ENCODE measurements at regions not wholly inside any gene's neighbourhood (a gene's known extent, or its start where the extent isn't known, plus 50 kb on each side); places are given as distances from the start of the nearest gene placed in this dataset.
"Not testable (repeated sequence)": the region's sequence is repeated elsewhere in the genome, so short reads cannot be mapped to it uniquely, and the experiment has no call there.

GRCh38 chr10:2881720-2882620 lies 185.4 kb upstream of the PFKP start:
- Histone ChIP-seq H3K27me3 (peaks cover 2% of the 10 kb centered on the region), H3K27ac (no peak overlapping the region), H3K4me1 (ENCODE audit: insufficient read depth) (no peaks in the 10 kb centered on the region), H3K9me3 (no peaks in the 10 kb centered on the region), H3K4me3 (no peak overlapping the region), H3K36me3 (no peaks in the 10 kb centered on the region)
- DNase-seq, result no peak
- intact Hi-C loops (cut with DNase I), result no loop called here
- TF ChIP-seq EP300 (IDR thresholded peaks at IDR 0.05) (no peak), POLR2A (IDR thresholded peaks at IDR 0.05) (no peak)
- TF ChIP-seq, protein P1, sequence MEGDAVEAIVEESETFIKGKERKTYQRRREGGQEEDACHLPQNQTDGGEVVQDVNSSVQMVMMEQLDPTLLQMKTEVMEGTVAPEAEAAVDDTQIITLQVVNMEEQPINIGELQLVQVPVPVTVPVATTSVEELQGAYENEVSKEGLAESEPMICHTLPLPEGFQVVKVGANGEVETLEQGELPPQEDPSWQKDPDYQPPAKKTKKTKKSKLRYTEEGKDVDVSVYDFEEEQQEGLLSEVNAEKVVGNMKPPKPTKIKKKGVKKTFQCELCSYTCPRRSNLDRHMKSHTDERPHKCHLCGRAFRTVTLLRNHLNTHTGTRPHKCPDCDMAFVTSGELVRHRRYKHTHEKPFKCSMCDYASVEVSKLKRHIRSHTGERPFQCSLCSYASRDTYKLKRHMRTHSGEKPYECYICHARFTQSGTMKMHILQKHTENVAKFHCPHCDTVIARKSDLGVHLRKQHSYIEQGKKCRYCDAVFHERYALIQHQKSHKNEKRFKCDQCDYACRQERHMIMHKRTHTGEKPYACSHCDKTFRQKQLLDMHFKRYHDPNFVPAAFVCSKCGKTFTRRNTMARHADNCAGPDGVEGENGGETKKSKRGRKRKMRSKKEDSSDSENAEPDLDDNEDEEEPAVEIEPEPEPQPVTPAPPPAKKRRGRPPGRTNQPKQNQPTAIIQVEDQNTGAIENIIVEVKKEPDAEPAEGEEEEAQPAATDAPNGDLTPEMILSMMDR (IDR thresholded peaks at IDR 0.05), result no peak
- 24 to 40% (median 39%) methylated on average over 6 of the region's 6 CpGs for WGBS, 3 donors

GRCh38 chr10:2880050-2880449 lies 187.3 kb upstream of the PFKP start:
- 93 to 95% (median 93%) methylated on average over 2 of the region's 2 CpGs for WGBS, 3 donors
- H3K4me3 ChIP-seq; H3K27ac ChIP-seq; H3K36me3 ChIP-seq; intact Hi-C loops (cut with DNase I); DNase-seq; H3K9me3 ChIP-seq; H3K27me3 ChIP-seq; H3K4me1 ChIP-seq (ENCODE audit: insufficient read depth): not testable (repeated sequence)

DNA sequence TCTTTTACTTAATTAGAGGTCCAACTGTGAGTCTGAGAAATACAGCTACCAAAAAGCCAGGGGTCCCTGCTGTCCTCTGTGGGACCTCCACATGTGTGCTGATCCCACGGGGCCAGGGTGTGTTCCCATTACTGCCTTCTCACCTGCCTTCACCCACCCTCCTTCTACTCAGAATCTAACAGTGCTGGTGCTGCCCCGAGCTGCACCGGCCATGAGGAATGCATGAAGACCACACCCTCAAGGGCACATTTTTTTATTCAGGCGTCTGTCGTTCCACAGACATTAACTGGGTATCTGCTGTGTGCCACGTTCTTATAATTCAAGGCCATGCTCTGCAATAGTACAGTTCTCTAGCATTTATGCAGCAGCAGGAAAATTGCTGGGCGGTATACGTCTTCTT lies 188.5 kb upstream of the PFKP start:
- DNase-seq, result no peak
- intact Hi-C loops (cut with DNase I), result no loop called here
- Histone ChIP-seq H3K27me3 (peaks cover 2% of the 10 kb centered on the region), H3K4me3 (no peak overlapping the region), H3K27ac (no peak overlapping the region), H3K9me3 (no peaks in the 10 kb centered on the region), H3K4me1 (ENCODE audit: insufficient read depth) (no peaks in the 10 kb centered on the region), H3K36me3 (no peaks in the 10 kb centered on the region)
- TF ChIP-seq EP300 (IDR thresholded peaks at IDR 0.05), result no peak
- TF ChIP-seq, protein P1 (IDR thresholded peaks at IDR 0.05), result no peak
- TF ChIP-seq POLR2A (IDR thresholded peaks at IDR 0.05), result no peak
- WGBS, 3 donors, result 54 to 66% (median 60%) methylated on average over 8 of the region's 8 CpGs

- H3K27ac ChIP-seq, result no peak overlapping the region
- intact Hi-C loops (cut with DNase I), result no loop called here
- WGBS, 3 donors, result 84 to 93% (median 87%) methylated on average over 2 of the region's 2 CpGs
- no peaks in the 10 kb centered on the region for H3K4me1 ChIP-seq (ENCODE audit: insufficient read depth)
- no peak for DNase-seq
- TF ChIP-seq, protein P1 (IDR thresholded peaks at IDR 0.05), result no peak
- no peaks in the 10 kb centered on the region for H3K9me3 ChIP-seq
- H3K4me3 ChIP-seq, result no peak overlapping the region
- H3K36me3 ChIP-seq, result no peaks in the 10 kb centered on the region
- peaks cover 2% of the 10 kb centered on the region for H3K27me3 ChIP-seq
These were observed 191.3 kb upstream of the PFKP start for GRCh38 chr10:2876032-2876431.

DNA sequence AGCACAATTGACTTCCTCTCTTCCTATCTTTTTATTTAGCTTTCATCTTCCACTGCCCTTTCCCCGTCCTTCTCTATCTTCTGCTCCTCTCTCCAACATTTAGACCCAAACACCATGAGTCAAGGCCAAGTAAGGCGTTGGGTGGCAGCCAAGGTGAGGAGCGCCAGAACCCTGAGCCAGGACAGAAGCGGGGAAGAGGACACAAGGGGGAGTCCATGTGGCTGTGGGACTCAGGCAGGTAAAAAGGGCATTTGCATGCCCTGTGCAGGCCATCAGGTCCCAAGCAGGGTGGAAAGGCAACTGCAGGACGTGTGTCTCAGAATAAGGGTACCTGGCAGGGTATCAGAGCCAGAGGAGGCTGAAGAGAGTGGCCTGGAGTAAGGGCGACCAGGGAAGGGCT lies 192.4 kb upstream of the PFKP start:
- TF ChIP-seq, protein P1 (IDR thresholded peaks at IDR 0.05), result no peak
- TF ChIP-seq POLR2A (IDR thresholded peaks at IDR 0.05), result no peak
- no peak for TF ChIP-seq EP300 (IDR thresholded peaks at IDR 0.05)
- Histone ChIP-seq H3K9me3 (no peaks in the 10 kb centered on the region), H3K36me3 (no peaks in the 10 kb centered on the region), H3K4me3 (no peak overlapping the region), H3K27ac (no peak overlapping the region), H3K27me3 (peaks cover 2% of the 10 kb centered on the region), H3K4me1 (ENCODE audit: insufficient read depth) (no peaks in the 10 kb centered on the region)
- intact Hi-C loops (cut with DNase I), result no loop called here
- 24 to 38% (median 30%) methylated on average over 6 of the region's 6 CpGs for WGBS, 3 donors
- no peak for DNase-seq
